ENCODE measurements at regions not wholly inside any gene's neighbourhood (a gene's known extent, or its start where the extent isn't known, plus 50 kb on each side); places are given as distances from the start of the nearest gene placed in this dataset.

- no peak for DNase-seq
Observed at GRCh38 chr15:91562698-91563097, 290.8 kb upstream of the SLCO3A1 start.

- no peak for DNase-seq
Observed at GRCh38 chr15:91564631-91565030, 288.9 kb upstream of the SLCO3A1 start.

GRCh38 chr15:91566141-91566540 lies 287.4 kb upstream of the SLCO3A1 start:
- no peak for DNase-seq

GRCh38 chr15:91568036-91568435 lies 285.5 kb upstream of the SLCO3A1 start:
- DNase-seq, result no peak

- no peak for DNase-seq
Observed at GRCh38 chr15:91572110-91572509, 281.4 kb upstream of the SLCO3A1 start.

- DNase-seq, result no peak
Observed at GRCh38 chr15:91576096-91576495, 277.4 kb upstream of the SLCO3A1 start.

GRCh38 chr15:91578511-91578910 lies 275.0 kb upstream of the SLCO3A1 start:
- no peak for DNase-seq

GRCh38 chr15:91584895-91585294 lies 268.6 kb upstream of the SLCO3A1 start:
- no peak for DNase-seq

GRCh38 chr15:91586560-91586959 lies 266.9 kb upstream of the SLCO3A1 start:
- DNase-seq, result no peak

GRCh38 chr15:91589360-91589759 lies 264.1 kb upstream of the SLCO3A1 start:
- DNase-seq, result no peak

GRCh38 chr15:91592567-91592966 lies 260.9 kb upstream of the SLCO3A1 start:
- no peak for DNase-seq

- no peak for DNase-seq
Observed at GRCh38 chr15:91593067-91593466, 260.4 kb upstream of the SLCO3A1 start.

- no peak for DNase-seq
Observed at GRCh38 chr15:91593653-91594052, 259.9 kb upstream of the SLCO3A1 start.

- DNase-seq, result no peak
Observed at GRCh38 chr15:91599261-91599660, 254.2 kb upstream of the SLCO3A1 start.

GRCh38 chr15:91603384-91604080 lies 250.0 kb upstream of the SLCO3A1 start:
- no peak for DNase-seq

GRCh38 chr15:91604122-91604521 lies 249.4 kb upstream of the SLCO3A1 start:
- no peak for DNase-seq

- no peak for DNase-seq
Observed at GRCh38 chr15:91605576-91605975, 247.9 kb upstream of the SLCO3A1 start.

GRCh38 chr15:91609231-91609630 lies 244.3 kb upstream of the SLCO3A1 start:
- DNase-seq, result no peak

GRCh38 chr15:91609966-91610365 lies 243.5 kb upstream of the SLCO3A1 start:
- no peak for DNase-seq

- DNase-seq, result no peak
Observed at GRCh38 chr15:91611561-91612323, 241.8 kb upstream of the SLCO3A1 start.

GRCh38 chr15:91620229-91620628 lies 233.3 kb upstream of the SLCO3A1 start:
- no peak for DNase-seq

- DNase-seq, result no peak
Observed at GRCh38 chr15:91622235-91622634, 231.3 kb upstream of the SLCO3A1 start.

GRCh38 chr15:91622711-91623342 lies 230.7 kb upstream of the SLCO3A1 start:
- no peak for DNase-seq

GRCh38 chr15:91624353-91624968 lies 229.0 kb upstream of the SLCO3A1 start:
- DNase-seq, result no peak

Data from cerebellar nuclear complex (tissue), 1 donor.